SK-N-SH (cell line): ENCODE measurements at regions not wholly inside any gene's neighbourhood (a gene's known extent, or its start where the extent isn't known, plus 50 kb on each side); places are given as distances from the start of the nearest gene placed in this dataset.

Experiments used
- CTCF ChIA-PET: fragments of 300-600, 350-600 bp; formaldehyde crosslinking; extraction: SDS; loops from one replicate; lab custom pipeline; 2021; lab: Yijun Ruan, JAX
- POLR2A ChIA-PET: fragments of 350-600 bp; sonication (Branson Sonifier 250); formaldehyde crosslinking; extraction: SDS; loops from one replicate; lab custom pipeline; 2020; ENCODE audit warnings: antibody characterized with exemption, inconsistent platforms; lab: Yijun Ruan, JAX
- DNase-seq: peaks from one replicate; pipeline ENCODE4 v3.0.0; 2012
- H2AFZ ChIP-seq: fragments of 200-600 bp; sonication (generic); 2 replicates; pipeline ENCODE4 v1.8.1; 2016; ENCODE audit warnings: antibody characterized with exemption, mild to moderate bottlenecking, low read depth
- H3F3A ChIP-seq: fragments of 200-600 bp; sonication (generic); replicated peaks from 2 replicates; pipeline ENCODE3; 2016; ENCODE audit warnings: antibody characterized with exemption, mild to moderate bottlenecking; ENCODE audit not compliant: insufficient read depth
- H3K27ac ChIP-seq, 2 experiments: fragments of 200-500 bp in 1 of 2; fragments of 200-600 bp in 1 of 2; sonication (Bioruptor generic) in 1 of 2; sonication (generic), shearing (Covaris generic) in 1 of 2; 2 replicates each; pipeline versions ENCODE4 v1.5.1 to v1.6.1; 2014 to 2016; ENCODE audit warnings: low read depth in 2 of 2, inconsistent platforms in 1 of 2, low read length in 1 of 2, mild to moderate bottlenecking in 1 of 2, mixed read lengths in 1 of 2
- H3K27me3 ChIP-seq: fragments of 200-600 bp; sonication (generic), shearing (Covaris generic); 2 replicates; pipeline ENCODE4 v1.6.1; 2016; ENCODE audit warnings: mixed run types; ENCODE audit not compliant: insufficient read depth
- H3K36me3 ChIP-seq, 2 experiments: fragments of 200-500 bp in 1 of 2; fragments of 200-600 bp in 1 of 2; sonication (Bioruptor generic) in 1 of 2; sonication (generic) in 1 of 2; replicated peaks in 1 of 2; 2 replicates each; pipeline versions ENCODE3 to v1.5.1; 2014 to 2016; ENCODE audit warnings: low read length in 1 of 2, mild to moderate bottlenecking in 1 of 2; ENCODE audit not compliant: insufficient read depth in 2 of 2, control insufficient read depth in 1 of 2
- H3K4me1 ChIP-seq, 2 experiments: fragments of 200-500 bp in 1 of 2; fragments of 200-600 bp in 1 of 2; sonication (Bioruptor generic) in 1 of 2; sonication (generic), shearing (Covaris generic) in 1 of 2; 2 replicates each; pipeline versions ENCODE4 v1.5.1 to v1.6.1; 2014 to 2016; ENCODE audit warnings: low read depth in 1 of 2, low read length in 1 of 2, mixed run types in 1 of 2; ENCODE audit not compliant: insufficient read depth in 2 of 2, control insufficient read depth in 1 of 2
- H3K4me2 ChIP-seq: fragments of 200-600 bp; sonication (generic), shearing (Covaris generic); 2 replicates; pipeline ENCODE4 v1.6.1; 2017; ENCODE audit warnings: mixed run types
- H3K4me3 ChIP-seq, 2 experiments: fragments of 200-500 bp in 1 of 2; fragments of 200-600 bp in 1 of 2; sonication (Bioruptor generic) in 1 of 2; sonication (generic), shearing (Covaris generic) in 1 of 2; 2 replicates each; pipeline versions ENCODE4 v1.5.1 to v1.8.1; 2014 to 2016; ENCODE audit warnings: low read depth in 2 of 2, inconsistent platforms in 1 of 2, low read length in 1 of 2, mild to moderate bottlenecking in 1 of 2, mixed read lengths in 1 of 2, moderate library complexity in 1 of 2
- H3K79me2 ChIP-seq: fragments of 200-600 bp; sonication (generic); 2 replicates; pipeline ENCODE4 v1.8.1; 2017; ENCODE audit warnings: mild to moderate bottlenecking; ENCODE audit not compliant: insufficient read depth
- H3K9ac ChIP-seq: fragments of 200-600 bp; sonication (generic); 2 replicates; pipeline ENCODE4 v1.6.1; 2017; ENCODE audit warnings: mixed run types
- H3K9me2 ChIP-seq: fragments of 200-600 bp; sonication (generic); 2 replicates; pipeline ENCODE4 v1.6.1; 2017; ENCODE audit warnings: mixed run types
- H3K9me3 ChIP-seq: fragments of 200-600 bp; sonication (generic); 2 replicates; pipeline ENCODE4 v1.6.1; 2017; ENCODE audit warnings: mixed run types, mild to moderate bottlenecking, moderate library complexity
- H4K20me1 ChIP-seq: fragments of 200-600 bp; sonication (generic); 2 replicates; pipeline ENCODE4 v1.6.1; 2017; ENCODE audit warnings: mild to moderate bottlenecking, mixed run types; ENCODE audit not compliant: insufficient read depth
- EZH2phosphoT487 ChIP-seq: fragments of 200-600 bp; sonication (generic); IDR thresholded peaks from 2 replicates; pipeline ENCODE4 v1.6.1; 2017; ENCODE audit warnings: low read depth, mixed run types, mild to moderate bottlenecking, antibody characterized with exemption, moderate library complexity, borderline replicate concordance
- GABPA ChIP-seq: IDR thresholded peaks from 2 replicates; pipeline ENCODE4 v1.4.0; 2012; ENCODE audit warnings: low read depth, mild to moderate bottlenecking
- JUND ChIP-seq: IDR thresholded peaks from 2 replicates; pipeline ENCODE4 v1.4.0; 2012
- MEF2A ChIP-seq: IDR thresholded peaks from 2 replicates; pipeline ENCODE4 v1.4.0; 2012; ENCODE audit warnings: low read depth, borderline replicate concordance
- MXI1 ChIP-seq: IDR thresholded peaks from 2 replicates; pipeline ENCODE4 v1.6.1; 2012; ENCODE audit warnings: mild to moderate bottlenecking, low read depth, low read length, improper control_type of control experiment
- NRF1 ChIP-seq: IDR thresholded peaks from 2 replicates; pipeline ENCODE4 v1.6.1; 2012; ENCODE audit warnings: low read depth, mild to moderate bottlenecking, low read length
- RAD21 ChIP-seq: IDR thresholded peaks from 2 replicates; pipeline ENCODE4 v1.6.1; 2012; ENCODE audit warnings: mild to moderate bottlenecking, low read length
- RCOR1 ChIP-seq: fragments of 150-350 bp; IDR thresholded peaks from 2 replicates; pipeline ENCODE4 v1.6.1; 2017; ENCODE audit warnings: antibody characterized with exemption, low read length
- SIN3A ChIP-seq: IDR thresholded peaks from 2 replicates; pipeline ENCODE4 v1.6.1; 2012; ENCODE audit warnings: low read depth, mild to moderate bottlenecking, low read length, moderate library complexity, borderline replicate concordance
- SMC3 ChIP-seq: IDR thresholded peaks from 2 replicates; pipeline ENCODE4 v1.6.1; 2012; ENCODE audit warnings: low read depth, low read length, improper control_type of control experiment
- TCF12 ChIP-seq: IDR thresholded peaks from 2 replicates; pipeline ENCODE4 v1.4.0; 2012
- YY1 ChIP-seq: IDR thresholded peaks from 2 replicates; pipeline ENCODE4 v1.4.0; 2012; ENCODE audit warnings: low read depth, mild to moderate bottlenecking
- WGBS: methylation state at CpG from one replicate; pipeline ENCODE4 v1.1.6; 2017; ENCODE audit warnings: low lambda C conversion rate; 5-methylcytosine and 5-hydroxymethylcytosine counted together
- TF ChIP-seq, protein P1 (sequence below): fragments of 150-350 bp; IDR thresholded peaks from 2 replicates; pipeline ENCODE4 v1.6.1; 2016; ENCODE audit warnings: mild to moderate bottlenecking, low read depth, low read length
- TF ChIP-seq, protein P2 (sequence below): IDR thresholded peaks from 2 replicates; pipeline ENCODE4 v1.4.0; 2012; ENCODE audit warnings: low read depth, borderline replicate concordance
- TF ChIP-seq, protein P3 (sequence below): fragments of 150-350 bp; IDR thresholded peaks from 2 replicates; pipeline ENCODE4 v1.6.1; 2017; ENCODE audit warnings: antibody characterized with exemption, low read length, low read depth, borderline replicate concordance
- TF ChIP-seq, protein P4 (sequence below): IDR thresholded peaks from 2 replicates; pipeline ENCODE4 v1.6.1; 2012; ENCODE audit warnings: mild to moderate bottlenecking, low read depth, low read length, moderate library complexity

DNA sequence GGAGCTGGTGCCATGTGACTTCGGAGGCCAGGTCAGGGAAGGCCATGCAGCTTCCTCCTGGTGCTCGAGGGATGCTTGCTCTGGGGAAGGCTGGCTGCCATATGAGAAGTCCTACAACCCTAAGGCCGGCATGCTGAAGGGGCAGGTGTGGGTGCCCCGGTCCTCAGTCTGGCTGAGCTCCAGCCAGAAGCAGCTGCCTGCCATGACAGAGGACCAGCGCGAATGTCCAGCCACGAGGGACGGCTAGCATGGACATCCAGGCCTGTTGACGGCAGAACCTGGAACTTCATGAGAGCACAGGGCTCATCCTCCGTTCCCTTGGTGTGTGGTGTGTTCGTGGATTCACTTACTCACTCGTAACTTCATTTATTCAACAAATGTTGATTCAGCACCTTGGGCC, 140.6 kb downstream of the IRF8 start:
- POLR2A ChIA-PET, result no interaction called here

DNA sequence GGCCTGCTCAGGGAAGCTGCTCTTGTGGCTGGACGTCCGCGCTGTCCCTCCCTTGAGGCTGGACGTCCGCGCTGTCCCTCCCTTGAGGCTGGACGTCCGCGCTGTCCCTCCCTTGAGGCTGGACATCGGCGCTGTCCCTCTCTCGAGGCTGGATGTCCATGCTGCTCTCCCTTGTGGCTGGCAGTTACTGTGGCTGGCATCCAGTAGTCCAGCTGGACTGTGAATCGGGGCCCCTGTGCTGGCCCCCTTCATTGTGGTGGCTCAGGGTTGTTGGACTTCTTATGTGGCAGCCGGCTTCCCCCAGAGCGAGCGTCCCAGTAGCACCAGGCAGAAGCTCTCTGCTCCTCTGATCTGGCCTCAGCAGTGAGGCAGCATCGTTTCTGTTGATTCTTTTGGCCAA, 141.5 kb downstream of the IRF8 start:
- CTCF ChIA-PET, result interaction anchor here (0.7 to 1.8 kb wide), 4 partner anchors 12 to 159 kb away, joined by 3 to 4 read pairs (median 3); no protein-coding TSS in a partner anchor
- 11% methylated on average over 15 of the region's 17 CpGs for WGBS
- TF ChIP-seq TCF12, result no peak
- TF ChIP-seq, protein P1, sequence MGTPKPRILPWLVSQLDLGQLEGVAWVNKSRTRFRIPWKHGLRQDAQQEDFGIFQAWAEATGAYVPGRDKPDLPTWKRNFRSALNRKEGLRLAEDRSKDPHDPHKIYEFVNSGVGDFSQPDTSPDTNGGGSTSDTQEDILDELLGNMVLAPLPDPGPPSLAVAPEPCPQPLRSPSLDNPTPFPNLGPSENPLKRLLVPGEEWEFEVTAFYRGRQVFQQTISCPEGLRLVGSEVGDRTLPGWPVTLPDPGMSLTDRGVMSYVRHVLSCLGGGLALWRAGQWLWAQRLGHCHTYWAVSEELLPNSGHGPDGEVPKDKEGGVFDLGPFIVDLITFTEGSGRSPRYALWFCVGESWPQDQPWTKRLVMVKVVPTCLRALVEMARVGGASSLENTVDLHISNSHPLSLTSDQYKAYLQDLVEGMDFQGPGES, result no peak
- no peak for TF ChIP-seq EZH2phosphoT487
- no peak for TF ChIP-seq SMC3
- TF ChIP-seq MEF2A, result no peak
- no peak for TF ChIP-seq RCOR1
- TF ChIP-seq, protein P2, sequence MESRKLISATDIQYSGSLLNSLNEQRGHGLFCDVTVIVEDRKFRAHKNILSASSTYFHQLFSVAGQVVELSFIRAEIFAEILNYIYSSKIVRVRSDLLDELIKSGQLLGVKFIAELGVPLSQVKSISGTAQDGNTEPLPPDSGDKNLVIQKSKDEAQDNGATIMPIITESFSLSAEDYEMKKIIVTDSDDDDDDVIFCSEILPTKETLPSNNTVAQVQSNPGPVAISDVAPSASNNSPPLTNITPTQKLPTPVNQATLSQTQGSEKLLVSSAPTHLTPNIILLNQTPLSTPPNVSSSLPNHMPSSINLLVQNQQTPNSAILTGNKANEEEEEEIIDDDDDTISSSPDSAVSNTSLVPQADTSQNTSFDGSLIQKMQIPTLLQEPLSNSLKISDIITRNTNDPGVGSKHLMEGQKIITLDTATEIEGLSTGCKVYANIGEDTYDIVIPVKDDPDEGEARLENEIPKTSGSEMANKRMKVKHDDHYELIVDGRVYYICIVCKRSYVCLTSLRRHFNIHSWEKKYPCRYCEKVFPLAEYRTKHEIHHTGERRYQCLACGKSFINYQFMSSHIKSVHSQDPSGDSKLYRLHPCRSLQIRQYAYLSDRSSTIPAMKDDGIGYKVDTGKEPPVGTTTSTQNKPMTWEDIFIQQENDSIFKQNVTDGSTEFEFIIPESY, result no peak
- TF ChIP-seq JUND, result no peak
- no peak for TF ChIP-seq YY1
- no peak for TF ChIP-seq GABPA
- POLR2A ChIA-PET, result no interaction called here
- H3K36me3 ChIP-seq, result no peaks in the 10 kb centered on the region
- no peaks in the 10 kb centered on the region for H3K9me3 ChIP-seq
- H3K27ac ChIP-seq, result no peak overlapping the region
- no peaks in the 10 kb centered on the region for H4K20me1 ChIP-seq
- H3K9me2 ChIP-seq, result no peaks in the 10 kb centered on the region
- H3K4me2 ChIP-seq, result no peak overlapping the region
- H3F3A ChIP-seq, result no peaks in the 10 kb centered on the region
- H2AFZ ChIP-seq, result no peak overlapping the region
- no peaks in the 10 kb centered on the region for H3K79me2 ChIP-seq
- H3K27me3 ChIP-seq, result peaks cover 64% of the 10 kb centered on the region
- H3K4me3 ChIP-seq, result no peak overlapping the region
- DNase-seq, result no peak
- H3K4me1 ChIP-seq, result no peaks in the 10 kb centered on the region
- H3K9ac ChIP-seq, result no peak overlapping the region

More for the DNA sequence above, 140.6 kb downstream of the IRF8 start:
- Histone ChIP-seq H3K9me2 (no peaks in the 10 kb centered on the region), H3K4me1 (no peaks in the 10 kb centered on the region), H2AFZ (no peak overlapping the region), H3K4me3 (no peak overlapping the region), H3K27me3 (peaks cover 64% of the 10 kb centered on the region), H3K36me3 (no peaks in the 10 kb centered on the region), H3K79me2 (no peaks in the 10 kb centered on the region), H4K20me1 (no peaks in the 10 kb centered on the region), H3F3A (no peaks in the 10 kb centered on the region), H3K9me3 (no peaks in the 10 kb centered on the region), H3K9ac (no peak overlapping the region), H3K4me2 (no peak overlapping the region), H3K27ac (no peak overlapping the region)
- TF ChIP-seq RAD21 (no peak), SIN3A (no peak), NRF1 (no peak), EZH2phosphoT487 (no peak), MXI1 (no peak)
- TF ChIP-seq, protein P3, sequence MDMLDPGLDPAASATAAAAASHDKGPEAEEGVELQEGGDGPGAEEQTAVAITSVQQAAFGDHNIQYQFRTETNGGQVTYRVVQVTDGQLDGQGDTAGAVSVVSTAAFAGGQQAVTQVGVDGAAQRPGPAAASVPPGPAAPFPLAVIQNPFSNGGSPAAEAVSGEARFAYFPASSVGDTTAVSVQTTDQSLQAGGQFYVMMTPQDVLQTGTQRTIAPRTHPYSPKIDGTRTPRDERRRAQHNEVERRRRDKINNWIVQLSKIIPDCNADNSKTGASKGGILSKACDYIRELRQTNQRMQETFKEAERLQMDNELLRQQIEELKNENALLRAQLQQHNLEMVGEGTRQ, result no peak
- TF ChIP-seq, protein P4, sequence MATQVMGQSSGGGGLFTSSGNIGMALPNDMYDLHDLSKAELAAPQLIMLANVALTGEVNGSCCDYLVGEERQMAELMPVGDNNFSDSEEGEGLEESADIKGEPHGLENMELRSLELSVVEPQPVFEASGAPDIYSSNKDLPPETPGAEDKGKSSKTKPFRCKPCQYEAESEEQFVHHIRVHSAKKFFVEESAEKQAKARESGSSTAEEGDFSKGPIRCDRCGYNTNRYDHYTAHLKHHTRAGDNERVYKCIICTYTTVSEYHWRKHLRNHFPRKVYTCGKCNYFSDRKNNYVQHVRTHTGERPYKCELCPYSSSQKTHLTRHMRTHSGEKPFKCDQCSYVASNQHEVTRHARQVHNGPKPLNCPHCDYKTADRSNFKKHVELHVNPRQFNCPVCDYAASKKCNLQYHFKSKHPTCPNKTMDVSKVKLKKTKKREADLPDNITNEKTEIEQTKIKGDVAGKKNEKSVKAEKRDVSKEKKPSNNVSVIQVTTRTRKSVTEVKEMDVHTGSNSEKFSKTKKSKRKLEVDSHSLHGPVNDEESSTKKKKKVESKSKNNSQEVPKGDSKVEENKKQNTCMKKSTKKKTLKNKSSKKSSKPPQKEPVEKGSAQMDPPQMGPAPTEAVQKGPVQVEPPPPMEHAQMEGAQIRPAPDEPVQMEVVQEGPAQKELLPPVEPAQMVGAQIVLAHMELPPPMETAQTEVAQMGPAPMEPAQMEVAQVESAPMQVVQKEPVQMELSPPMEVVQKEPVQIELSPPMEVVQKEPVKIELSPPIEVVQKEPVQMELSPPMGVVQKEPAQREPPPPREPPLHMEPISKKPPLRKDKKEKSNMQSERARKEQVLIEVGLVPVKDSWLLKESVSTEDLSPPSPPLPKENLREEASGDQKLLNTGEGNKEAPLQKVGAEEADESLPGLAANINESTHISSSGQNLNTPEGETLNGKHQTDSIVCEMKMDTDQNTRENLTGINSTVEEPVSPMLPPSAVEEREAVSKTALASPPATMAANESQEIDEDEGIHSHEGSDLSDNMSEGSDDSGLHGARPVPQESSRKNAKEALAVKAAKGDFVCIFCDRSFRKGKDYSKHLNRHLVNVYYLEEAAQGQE, result no peak
- CTCF ChIA-PET, result no interaction called here
- WGBS, result 4% methylated on average over 3 of the region's 12 CpGs
- DNase-seq, result no peak
